Posterior vena cava (tissue), 2 donors: ENCODE measurements at regions not wholly inside any gene's neighbourhood (a gene's known extent, or its start where the extent isn't known, plus 50 kb on each side); places are given as distances from the start of the nearest gene placed in this dataset.

Experiments
- DNase-seq: peaks from one replicate; pipeline ENCODE4 v3.0.0-alpha.2; 2020; ENCODE audit warnings: low spot score
- intact Hi-C, 2 donors: fragments of 100-400 bp; cut with DNase I; formaldehyde crosslinking; loops; one replicate each; pipeline versions ENCODE4 v1.14.1 to v1.14.2; 2022 to 2023
- donor health status: DM: yes; HTN: yes; CAD: no.
- donor health status: DM: yes; HTN: yes; CAD: no.

DNA sequence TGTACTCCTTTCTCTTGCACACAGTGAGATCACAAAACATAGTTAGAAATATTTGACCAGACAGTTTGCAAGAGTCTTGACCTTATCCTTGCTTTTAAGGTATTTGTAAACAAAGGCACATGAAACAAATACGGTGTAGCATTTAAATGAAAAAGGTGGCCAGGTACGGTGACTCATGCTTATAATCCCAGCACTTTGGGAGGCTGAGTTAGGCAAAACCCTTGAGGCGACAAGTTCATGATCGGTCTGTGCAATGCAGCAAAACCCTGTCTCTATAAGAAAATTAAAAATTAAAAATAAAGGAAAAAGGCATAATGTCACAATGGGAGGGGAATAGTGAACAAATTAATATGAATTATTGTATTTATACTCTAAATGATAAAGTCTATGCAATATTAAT is 109.5 kb upstream of the PIK3C3 start:
- intact Hi-C loops, result no loop called here
- DNase-seq, result no peak

DNA sequence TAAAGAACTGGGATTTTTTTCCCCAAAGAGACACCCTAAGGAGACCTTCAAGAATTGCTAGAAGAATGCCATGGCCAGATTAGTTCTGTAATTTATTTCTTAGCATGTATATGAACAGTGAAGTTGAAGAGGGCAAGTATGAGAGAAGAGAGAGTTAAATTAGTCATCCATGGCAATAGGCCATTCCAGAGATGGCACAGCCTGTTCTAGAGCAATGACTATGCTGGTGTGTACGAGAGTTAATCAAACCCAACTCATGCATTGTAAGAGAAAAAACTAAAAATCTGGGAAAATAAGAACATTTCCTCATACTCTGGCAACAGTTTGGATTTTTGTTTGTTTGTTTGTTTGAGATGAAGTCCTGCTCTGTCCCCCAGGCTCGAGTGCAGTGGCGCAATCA is 112.1 kb upstream of the PIK3C3 start:
- no peak for DNase-seq
- intact Hi-C loops, result no loop called here

DNA sequence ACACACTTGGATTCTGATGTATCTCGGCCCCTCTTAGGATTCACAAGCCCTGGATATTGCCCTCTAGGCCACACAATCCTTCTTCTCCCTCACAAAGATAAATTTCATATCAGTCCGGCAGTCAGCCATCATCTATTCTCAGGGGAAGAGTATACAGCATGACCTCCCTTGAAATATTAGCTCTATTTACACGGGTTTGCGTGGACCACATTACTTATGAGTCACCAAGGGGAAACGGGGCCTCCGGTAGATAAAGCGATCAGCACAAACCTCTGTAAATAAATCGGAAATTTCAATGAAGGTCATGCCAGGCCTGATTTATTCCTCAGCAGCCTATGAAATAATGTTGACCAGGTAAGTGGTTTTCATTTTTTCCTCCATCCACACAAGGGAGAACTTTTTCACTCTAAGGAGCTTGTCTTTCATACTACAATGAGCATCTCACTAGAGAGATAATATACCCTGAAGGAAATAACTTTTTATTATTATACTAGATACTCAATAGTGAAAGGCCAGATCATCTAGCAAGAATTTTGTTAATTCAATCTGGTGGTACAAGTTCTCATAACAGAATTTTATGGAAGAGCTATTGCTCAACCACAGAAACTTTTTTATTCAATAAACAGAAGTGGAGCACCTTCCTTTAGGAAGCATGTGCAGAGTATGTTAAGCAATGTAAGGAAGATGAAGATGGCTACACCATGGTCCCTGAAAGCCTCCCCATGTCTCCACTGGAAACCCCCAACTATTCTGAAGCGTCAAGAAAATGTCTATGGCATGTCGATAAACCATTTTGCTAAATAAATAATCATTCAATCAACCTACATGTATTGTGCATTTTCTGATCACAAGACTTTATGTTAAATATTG is 125.2 kb upstream of the PIK3C3 start:
- intact Hi-C loops, result no loop called here
- no peak for DNase-seq

DNA sequence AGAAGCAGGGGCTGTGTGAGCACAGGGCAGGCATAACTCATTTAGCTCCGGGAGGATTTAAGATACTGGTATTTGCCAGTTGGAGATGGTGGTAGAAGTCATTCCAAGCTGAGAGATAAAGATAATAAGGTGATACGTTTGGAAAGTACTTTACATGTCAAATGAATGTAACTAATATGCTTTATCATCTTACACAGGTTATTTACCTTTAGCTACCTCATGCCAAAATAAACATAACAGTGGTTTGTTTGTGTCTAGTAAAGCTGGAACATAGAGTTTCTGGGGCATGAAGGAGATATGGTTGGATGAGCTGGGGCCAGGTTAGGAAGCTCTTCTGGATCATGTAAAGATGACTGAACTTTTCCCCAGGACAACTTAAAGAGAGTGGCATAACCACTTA is 126.9 kb upstream of the PIK3C3 start:
- no peak for DNase-seq
- intact Hi-C loops, result no loop called here

DNA sequence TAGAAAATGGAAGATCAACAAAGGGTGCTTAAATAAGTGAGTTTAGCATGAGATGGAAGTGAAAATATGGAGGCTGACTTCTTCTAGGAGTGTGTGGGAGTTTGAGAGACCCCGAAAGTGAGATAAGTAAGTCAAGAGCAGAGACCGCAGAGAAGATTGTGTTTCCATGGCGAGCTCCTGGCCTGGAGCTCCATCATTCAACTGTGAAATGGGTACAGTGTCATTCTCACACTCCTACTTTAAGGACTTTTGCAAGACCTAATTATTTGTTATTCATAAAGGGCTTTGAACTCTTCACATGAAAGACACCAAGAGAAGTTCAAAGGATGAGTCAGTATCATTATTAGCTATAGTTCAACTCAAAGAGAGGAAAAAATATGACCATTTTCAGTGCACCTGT is 134.2 kb upstream of the PIK3C3 start:
- intact Hi-C loops, result no loop called here
- no peak for DNase-seq

DNA sequence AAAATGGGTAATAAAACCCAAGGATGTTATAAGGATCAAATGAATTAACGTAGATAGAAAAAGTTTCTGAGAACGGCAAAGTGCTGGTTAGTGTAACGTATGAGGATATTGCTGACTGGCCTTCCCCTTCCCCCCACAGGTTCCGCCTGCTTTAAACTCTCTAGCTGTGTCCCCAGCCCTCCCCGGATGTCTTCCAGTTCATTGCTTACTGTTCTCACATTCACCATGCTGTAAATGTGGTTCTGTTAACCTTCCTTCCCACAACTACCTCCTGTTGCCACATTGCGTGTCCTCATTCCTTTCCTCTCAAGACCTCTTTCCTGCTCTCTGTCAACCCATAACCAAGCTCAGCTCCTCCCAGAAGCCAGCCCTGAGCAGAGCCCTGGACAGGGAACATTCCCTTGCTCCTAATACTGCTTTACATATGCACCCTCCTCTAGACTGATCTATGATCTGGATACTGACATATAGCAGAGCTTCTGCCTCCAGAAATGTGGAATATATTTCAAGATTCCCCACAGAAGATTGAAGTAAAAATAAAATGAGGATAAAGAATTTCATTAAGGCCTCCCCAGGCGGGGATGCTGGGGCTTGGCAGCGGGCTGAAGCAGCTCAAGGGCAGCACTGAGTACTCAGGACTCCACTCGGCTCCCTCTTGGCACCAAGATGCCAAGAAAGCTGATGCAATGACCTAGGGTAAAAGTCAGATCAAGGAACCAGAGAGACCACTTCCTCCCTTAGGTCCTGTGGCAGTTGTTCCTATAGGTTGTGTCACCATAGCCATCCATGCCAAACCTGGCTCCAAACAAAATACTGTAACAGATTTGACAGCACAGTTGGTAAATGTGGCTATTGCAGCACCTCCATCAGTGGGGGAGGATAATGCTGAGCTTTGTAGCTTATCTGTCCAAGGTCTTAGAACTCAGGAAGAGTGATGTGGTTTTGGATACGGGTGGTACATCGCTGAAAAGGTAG is 136.4 kb upstream of the PIK3C3 start:
- intact Hi-C loops, result no loop called here
- DNase-seq, result no peak

DNA sequence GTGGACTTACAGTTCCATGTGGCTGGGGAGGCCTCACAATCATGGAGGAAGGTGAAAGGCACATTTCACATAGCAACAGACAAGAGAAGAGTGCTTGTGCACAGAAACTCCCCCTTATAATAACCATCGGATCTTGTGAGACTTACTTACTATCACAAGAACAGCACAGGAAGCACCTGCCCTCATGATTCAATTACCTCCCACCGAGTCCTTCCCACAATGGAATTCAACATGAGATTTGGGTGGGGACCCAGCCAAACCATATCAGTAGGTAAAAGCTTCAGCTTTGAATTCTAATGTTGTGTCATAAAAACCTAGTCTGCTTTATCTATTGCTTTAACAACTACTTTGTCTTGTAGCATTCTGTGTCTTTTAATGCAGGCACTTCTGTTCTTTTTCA is 140.4 kb upstream of the PIK3C3 start:
- intact Hi-C loops, result no loop called here
- no peak for DNase-seq

DNA sequence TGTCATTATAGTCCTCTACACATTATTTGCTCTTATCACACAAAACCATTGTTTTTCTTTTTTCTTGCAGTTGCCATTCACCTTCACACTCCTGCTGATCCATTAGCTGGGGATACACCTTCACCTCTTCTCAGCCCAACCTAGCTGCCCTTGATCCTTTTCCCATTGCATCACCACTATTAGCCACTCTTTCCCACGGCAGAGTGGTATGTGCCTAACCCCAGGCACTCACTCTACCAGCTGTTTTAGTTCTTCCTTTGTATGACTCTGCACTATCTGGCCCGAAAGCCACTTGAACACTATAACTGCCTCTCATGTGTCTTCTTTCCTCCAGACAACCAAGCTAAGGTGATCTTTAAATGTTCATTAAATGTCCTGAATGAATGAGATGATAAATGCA is 145.4 kb upstream of the PIK3C3 start:
- DNase-seq, result no peak
- intact Hi-C loops, result no loop called here

DNA sequence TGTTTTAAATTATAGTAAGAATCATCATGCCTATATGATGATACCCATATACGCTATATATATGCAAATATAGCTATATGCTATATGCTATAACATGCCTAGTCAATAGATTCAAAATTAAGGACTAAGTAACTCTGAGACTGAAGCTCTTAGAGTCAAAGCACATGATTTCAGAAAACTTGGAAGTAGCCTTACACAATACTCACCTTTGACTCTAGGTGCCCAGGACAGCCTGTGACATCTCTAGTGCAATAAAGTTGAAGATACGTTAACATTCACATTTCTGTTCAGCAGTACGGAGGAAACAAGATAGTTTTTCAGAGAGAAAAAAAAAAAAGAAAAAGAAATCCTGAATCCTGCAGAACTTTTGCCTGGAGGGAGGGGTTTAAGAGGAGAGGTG is 149.7 kb upstream of the PIK3C3 start:
- DNase-seq, result no peak

DNA sequence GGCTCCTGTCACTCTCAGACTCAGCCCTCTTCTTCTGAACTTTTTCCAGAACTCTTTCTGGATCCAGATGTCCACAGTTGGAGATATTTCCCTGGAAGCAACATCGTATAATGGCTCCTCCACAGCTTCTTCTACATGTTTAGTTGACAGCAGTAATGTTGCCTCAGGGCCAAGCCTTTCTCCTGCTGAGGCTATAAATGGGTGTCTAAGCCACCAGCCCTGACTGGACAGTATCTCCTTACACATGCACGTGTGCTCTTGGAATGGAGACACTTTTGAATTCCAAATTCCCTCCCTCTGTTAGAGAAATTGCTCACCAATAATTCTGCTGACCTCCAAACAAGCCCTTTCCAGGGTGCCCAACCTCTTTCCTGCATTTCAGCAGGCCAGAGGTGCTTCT is 156.2 kb upstream of the PIK3C3 start:
- DNase-seq, result no peak
- intact Hi-C loops, result no loop called here

More for the DNA sequence above, 149.7 kb upstream of the PIK3C3 start:
- intact Hi-C loops, result no loop called here

DNA sequence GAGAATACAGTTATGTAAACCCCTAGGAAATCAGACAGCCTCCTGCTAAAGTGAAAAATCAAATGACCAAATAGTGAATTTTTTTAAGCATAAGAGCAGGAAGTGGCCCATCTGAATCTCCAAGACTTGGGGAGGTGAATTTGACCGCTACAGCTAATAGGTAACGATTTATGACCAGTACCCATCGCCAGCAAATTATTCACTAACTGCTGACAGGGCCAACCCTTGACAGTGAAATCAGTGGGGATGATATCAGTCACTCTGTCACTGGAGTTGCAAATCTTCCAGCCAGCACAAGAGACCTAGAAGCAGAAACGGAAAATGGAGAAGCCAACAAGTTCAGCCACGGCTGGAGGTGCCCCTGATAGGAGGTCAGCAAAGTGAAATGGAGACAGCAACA is 164.3 kb upstream of the PIK3C3 start:
- intact Hi-C loops, result no loop called here
- DNase-seq, result no peak

DNA sequence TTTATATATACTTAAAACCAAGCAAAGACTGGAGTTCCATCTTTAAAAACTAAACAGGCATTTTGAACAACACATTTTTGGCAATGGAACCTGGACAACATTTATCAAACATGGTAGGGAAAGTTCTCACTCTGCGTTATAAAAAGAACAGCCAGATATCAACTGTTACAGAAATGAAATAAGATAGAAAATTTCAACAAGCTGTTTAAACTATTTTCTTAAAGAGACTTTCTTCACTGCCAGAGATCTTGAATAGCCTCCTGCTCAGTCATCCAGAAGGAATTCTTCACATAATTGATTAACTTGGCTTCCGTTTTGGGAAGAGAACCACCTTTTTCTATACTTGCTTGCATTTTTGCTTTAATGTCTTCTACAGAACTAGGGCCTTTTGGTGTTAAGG is 166.0 kb upstream of the PIK3C3 start:
- no peak for DNase-seq
- intact Hi-C loops, result no loop called here

DNA sequence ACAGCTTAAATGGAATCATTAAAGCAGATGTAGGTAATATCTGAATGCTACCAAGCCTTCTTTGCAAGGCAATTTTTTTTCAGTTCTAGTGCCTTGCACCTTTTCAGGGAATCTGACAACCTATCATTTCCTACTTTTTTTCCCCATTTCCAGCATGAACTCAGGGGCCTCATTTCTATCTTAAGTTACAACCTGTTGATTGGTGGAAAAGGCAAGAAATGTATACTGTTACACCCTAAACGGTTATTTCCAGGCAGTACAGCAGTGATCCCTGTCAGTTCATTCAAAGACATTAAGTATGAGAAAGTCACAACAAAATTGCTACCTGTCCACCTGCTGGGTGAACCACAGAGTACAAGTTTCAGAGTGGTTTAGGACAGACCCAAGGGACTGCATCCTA is 171.2 kb upstream of the PIK3C3 start:
- no peak for DNase-seq
- intact Hi-C loops, result no loop called here

DNA sequence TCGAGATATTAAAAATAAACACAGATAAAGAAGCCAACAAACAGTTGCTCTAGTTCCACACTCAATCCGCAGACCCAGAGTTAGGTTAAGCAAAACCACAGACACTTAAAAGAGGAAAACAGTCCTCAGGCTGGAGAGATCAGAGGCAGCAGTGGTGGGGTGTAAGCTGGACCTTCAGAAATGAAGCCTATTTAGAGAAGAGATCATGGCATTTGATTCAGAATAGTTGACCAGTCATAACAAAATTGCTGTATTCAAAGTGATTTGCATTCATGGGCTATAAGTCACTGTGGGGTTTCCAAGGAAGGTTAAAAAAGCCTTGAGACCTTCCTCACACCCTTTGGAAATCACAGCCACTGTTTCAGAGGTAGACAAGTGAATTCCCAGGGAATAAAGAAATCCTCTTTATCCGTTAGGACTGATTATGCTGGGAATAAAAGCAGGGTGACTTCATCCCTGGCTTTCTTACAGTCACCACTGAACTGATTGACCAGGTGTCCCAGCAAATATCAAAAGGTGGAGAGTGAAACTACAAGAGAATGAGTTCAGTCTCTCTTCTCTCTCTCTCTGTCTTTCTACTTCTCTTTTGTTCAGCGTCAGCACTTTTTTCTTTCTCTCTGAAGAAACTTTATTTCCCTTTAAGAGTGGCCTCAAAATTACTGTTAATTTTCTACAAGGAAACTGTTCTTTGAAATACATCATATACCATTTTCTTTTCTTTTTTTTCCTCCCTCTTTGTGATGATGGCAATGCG is 171.8 kb upstream of the PIK3C3 start:
- no peak for DNase-seq
- intact Hi-C loops, result no loop called here

DNA sequence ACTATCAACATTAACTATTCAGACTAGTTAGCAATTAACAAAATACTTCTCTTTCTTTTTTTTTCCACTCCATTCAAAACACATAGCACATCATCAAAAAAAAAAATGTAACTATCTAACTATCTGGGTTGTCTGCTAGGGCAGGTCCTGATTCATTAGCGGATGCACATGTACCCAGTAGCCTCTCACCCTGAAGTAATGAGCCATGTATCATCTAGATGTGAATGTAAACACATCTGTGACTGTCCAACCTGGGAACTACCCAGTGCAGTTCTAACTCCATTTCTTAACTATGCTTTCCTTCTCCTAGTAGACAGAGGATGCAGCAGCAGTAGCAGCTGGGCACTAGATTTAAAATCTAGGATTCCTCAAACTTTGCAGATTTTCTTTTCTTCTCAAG is 183.1 kb upstream of the PIK3C3 start:
- intact Hi-C loops, result no loop called here
- DNase-seq, result no peak

DNA sequence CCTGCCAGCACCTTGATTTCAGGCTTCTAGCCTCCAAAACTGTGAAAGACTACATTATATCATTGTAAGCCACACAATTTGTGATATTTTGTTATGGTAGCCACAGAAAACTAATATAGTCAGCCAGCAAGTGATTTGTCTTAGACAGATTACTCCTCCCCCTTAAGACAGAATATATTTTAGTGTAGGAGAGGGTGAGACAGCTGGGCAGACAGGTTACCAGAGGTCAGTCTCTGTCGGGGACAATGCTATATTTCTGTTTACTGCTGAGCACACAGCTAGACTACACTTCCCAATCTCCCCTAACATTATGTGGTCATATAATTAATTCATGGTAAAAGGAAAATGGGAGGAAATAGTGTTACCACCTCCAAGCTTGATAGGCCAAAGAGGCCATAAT is 185.8 kb upstream of the PIK3C3 start:
- intact Hi-C loops, result no loop called here
- DNase-seq, result no peak

DNA sequence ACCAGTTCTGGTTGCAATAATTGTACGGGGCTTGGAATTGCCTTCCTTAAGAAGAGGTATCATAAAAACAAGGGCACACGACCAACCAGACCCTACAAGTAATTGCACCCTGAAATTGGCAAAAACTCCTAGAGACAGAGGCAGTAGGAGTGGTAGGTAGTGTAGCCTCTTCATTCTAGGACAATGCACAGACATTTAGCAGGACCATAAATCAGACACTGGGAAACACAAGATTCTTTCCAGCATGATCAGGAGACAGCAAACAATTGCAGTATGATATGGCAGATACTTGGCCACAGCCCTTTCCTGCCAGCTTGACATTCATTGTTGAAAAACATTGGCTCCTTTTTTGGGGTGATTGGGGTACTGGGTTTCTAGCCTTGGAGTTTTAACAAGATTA is 186.6 kb upstream of the PIK3C3 start:
- intact Hi-C loops, result no loop called here
- no peak for DNase-seq

DNA sequence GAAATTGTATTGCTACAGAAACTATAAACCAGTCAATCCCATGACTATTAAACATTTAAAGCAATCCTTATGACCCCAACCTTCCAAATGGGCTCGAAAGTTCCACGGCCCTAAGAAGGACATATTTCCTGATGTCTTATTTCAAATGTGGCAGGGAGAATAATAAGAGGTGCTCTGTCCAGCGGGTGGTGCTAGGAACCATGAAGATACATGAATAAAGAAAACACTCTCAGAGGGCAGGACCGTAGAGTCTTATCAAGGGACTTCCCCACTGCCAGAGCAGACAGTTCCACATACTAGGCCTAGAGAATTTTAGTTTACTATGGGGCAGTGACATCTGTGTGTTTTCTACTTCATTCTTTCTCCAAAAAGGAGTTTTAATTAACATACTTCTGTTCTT is 187.1 kb upstream of the PIK3C3 start:
- no peak for DNase-seq
- intact Hi-C loops, result no loop called here

DNA sequence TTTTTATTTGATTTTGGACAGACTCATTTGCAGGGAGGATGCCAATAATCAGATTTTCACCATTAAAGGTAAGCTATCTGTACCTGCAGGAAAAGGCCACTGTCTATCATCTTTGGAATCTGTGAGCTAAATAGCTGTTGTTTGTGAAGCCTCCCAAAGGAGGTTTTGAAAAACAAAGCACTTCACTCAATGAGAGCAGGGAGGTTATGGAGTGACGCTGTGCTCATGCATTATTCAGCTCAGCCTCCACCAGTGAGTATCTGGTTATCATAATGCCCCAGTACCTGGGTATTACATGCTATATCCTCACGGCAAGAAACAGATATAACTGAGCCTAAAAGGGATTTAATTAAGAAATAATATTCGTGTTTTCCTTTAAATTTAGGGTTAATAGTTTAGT is 189.6 kb upstream of the PIK3C3 start:
- no peak for DNase-seq
- intact Hi-C loops, result no loop called here

DNA sequence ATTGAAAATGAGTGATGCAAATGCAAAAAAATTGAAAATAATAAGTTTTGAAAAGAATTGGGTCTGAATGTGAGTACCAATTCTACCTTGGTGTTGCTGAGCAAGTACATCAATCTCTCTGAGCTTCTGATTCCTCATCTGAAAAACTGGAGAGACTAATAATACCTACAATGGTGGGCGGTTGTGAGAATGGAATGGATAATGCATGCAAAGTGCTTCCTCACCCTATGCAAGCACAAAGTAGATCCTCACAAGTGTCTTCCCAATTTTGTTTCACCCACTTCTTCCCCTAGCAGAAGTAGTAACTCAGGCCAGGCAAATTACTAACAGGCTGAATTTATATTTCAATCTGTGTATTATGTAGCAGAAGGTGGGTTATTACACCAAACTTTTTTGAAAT is 191.7 kb upstream of the PIK3C3 start:
- intact Hi-C loops, result no loop called here
- no peak for DNase-seq
